ENCODE measurements at regions not wholly inside any gene's neighbourhood (a gene's known extent, or its start where the extent isn't known, plus 50 kb on each side); places are given as distances from the start of the nearest gene placed in this dataset.

DNA sequence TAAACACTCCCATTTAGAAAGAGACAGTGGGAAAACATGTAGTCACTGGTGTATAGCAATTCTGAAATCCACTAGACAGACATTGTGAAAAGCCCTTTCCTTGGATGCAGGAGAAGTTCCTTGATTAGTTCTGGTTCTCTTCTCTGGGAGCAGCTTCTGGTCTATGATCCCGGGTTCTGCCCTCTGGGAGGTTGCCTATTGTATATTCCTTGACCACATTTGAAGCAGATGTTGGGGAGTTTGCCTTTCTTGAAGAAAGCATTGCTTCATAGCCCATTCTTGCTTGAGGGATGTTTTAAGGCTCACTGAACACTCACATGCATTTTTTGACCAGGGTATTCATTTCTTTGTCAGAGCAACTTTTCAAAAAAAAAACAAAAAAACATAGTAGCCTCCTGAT is 211.9 kb downstream of the NDFIP2 start:
- intact Hi-C loops (cut with DNase I), result no loop called here
- H3K27ac ChIP-seq (replicated peaks in 1 of 4), result no peak overlapping the region
- 63% methylated on average over 1 of the region's 1 CpG for WGBS

DNA sequence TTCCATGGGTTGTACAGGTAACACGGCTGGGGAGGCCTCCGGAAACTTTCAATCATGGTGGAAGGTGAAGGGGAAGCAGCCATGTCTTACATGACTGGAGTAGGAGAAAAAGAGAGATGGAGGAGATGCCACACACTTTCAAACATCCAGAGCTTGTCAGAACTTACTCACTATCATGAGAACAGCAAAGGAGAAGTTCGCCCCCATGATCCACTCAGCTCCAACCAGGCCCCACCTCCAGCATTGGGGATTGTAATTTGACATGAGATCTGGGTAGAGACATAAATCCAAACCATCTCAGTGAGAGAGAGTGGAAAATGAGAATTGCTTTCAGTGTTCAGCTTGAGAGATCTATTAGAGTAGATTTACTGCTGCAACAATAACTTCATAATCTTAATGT is 210.9 kb downstream of the NDFIP2 start:
- intact Hi-C loops (cut with DNase I), result no loop called here
- WGBS, result 94% methylated on average over 3 of the region's 3 CpGs
- DNase-seq (ENCODE audit: extremely low spot score), result no peak
- Histone ChIP-seq H3K27ac (replicated peaks in 1 of 4) (no peak overlapping the region), H3K9me3 (no peaks in the 10 kb centered on the region), H3K36me3 (no peaks in the 10 kb centered on the region), H3K4me1 (no peaks in the 10 kb centered on the region), H3K4me3 (no peak overlapping the region), H3K27me3 (no peaks in the 10 kb centered on the region)
- TF ChIP-seq POLR2A (IDR thresholded peaks at IDR 0.05; ENCODE audit: low read depth), result no peak
- no peak for TF ChIP-seq POLR2AphosphoS5 (IDR thresholded peaks at IDR 0.05)
- TF ChIP-seq, protein P1, sequence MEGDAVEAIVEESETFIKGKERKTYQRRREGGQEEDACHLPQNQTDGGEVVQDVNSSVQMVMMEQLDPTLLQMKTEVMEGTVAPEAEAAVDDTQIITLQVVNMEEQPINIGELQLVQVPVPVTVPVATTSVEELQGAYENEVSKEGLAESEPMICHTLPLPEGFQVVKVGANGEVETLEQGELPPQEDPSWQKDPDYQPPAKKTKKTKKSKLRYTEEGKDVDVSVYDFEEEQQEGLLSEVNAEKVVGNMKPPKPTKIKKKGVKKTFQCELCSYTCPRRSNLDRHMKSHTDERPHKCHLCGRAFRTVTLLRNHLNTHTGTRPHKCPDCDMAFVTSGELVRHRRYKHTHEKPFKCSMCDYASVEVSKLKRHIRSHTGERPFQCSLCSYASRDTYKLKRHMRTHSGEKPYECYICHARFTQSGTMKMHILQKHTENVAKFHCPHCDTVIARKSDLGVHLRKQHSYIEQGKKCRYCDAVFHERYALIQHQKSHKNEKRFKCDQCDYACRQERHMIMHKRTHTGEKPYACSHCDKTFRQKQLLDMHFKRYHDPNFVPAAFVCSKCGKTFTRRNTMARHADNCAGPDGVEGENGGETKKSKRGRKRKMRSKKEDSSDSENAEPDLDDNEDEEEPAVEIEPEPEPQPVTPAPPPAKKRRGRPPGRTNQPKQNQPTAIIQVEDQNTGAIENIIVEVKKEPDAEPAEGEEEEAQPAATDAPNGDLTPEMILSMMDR (IDR thresholded peaks at IDR 0.05), result no peak
- no peak for TF ChIP-seq EP300 (IDR thresholded peaks at IDR 0.05)

More for the DNA sequence above, 211.9 kb downstream of the NDFIP2 start:
- Histone ChIP-seq H3K27me3 (no peaks in the 10 kb centered on the region), H3K4me1 (no peaks in the 10 kb centered on the region), H3K36me3 (no peaks in the 10 kb centered on the region), H3K9me3 (no peaks in the 10 kb centered on the region), H3K4me3 (no peak overlapping the region)
- no peak for DNase-seq (ENCODE audit: extremely low spot score)
- no peak for TF ChIP-seq EP300 (IDR thresholded peaks at IDR 0.05)
- TF ChIP-seq POLR2A (IDR thresholded peaks at IDR 0.05; ENCODE audit: low read depth), result no peak
- TF ChIP-seq POLR2AphosphoS5 (IDR thresholded peaks at IDR 0.05), result no peak
- TF ChIP-seq, protein P1 (IDR thresholded peaks at IDR 0.05), result no peak

DNA sequence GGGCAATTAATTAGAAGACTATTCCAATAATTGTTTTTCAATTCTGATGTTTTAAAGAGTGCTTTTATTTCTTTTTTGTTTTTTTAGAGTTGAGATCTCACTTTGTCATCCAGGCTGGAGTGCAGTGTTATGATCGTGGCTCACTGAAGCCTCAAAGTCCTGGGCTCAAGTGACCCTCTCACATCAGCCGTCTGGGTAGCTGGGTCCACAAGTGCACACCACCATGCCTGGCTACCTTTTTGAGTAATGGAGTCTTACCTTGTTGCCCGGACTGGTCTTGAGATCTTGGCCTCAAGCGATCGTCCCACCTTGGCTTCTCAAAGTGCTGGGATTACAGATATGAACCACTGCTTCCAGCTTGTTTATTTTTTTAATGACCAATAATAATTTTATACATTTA is 207.8 kb downstream of the NDFIP2 start:
- intact Hi-C loops (cut with DNase I), result no loop called here
- H3K36me3 ChIP-seq, result no peaks in the 10 kb centered on the region
- WGBS, result 95% methylated on average over 5 of the region's 5 CpGs

DNA sequence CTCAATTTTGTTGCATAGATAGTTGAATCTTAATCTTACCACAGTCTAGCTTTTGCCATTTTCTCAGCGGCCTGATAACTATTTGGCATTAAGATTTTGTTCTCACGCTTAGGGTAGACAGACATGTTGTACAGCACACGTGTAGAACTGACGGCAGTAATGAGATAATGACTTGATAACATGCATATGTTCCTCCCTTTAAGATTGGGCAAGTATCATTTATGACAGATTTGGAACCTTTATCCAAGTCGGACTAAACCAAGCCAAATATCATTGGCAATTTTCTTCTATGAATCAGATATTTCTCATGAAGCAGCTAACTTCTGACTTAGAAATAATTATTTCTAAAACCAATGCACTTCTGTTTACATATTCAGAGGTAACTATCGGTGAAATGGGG is 205.5 kb downstream of the NDFIP2 start:
- H3K36me3 ChIP-seq, result no peaks in the 10 kb centered on the region
- TF ChIP-seq EP300 (IDR thresholded peaks at IDR 0.05), result no peak
- TF ChIP-seq POLR2A (IDR thresholded peaks at IDR 0.05; ENCODE audit: low read depth), result no peak
- TF ChIP-seq POLR2AphosphoS5 (IDR thresholded peaks at IDR 0.05), result no peak
- TF ChIP-seq, protein P1 (IDR thresholded peaks at IDR 0.05), result no peak

More for the DNA sequence above, 207.8 kb downstream of the NDFIP2 start:
- no peak for TF ChIP-seq POLR2A (IDR thresholded peaks at IDR 0.05; ENCODE audit: low read depth)
- H3K4me1 ChIP-seq, result no peaks in the 10 kb centered on the region
- no peak overlapping the region for H3K27ac ChIP-seq (replicated peaks in 1 of 4)
- no peak overlapping the region for H3K4me3 ChIP-seq
- no peaks in the 10 kb centered on the region for H3K9me3 ChIP-seq
- DNase-seq (ENCODE audit: extremely low spot score), result no peak
- H3K27me3 ChIP-seq, result no peaks in the 10 kb centered on the region

DNA sequence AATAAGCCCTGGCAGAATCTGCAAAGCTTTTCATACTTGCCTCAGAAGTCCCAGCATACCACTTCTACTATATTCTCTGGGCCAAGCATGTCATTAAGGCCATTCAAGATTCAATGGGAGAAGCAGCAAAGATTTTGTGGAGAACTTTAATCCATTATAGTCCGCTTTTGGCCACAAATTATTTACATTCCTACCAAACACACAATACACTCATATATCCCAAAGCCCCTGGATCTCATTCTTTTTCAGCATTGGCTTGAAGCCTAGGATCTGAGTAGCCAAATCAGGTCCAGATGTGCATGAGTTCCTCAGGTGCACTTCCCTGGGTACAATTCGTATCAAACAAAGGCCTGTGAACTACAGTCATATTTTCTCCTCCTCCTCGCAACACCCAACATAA is 203.4 kb downstream of the NDFIP2 start:
- TF ChIP-seq POLR2A (IDR thresholded peaks at IDR 0.05; ENCODE audit: low read depth), result no peak
- TF ChIP-seq POLR2AphosphoS5 (IDR thresholded peaks at IDR 0.05), result no peak
- TF ChIP-seq EP300 (IDR thresholded peaks at IDR 0.05), result no peak
- TF ChIP-seq, protein P1 (IDR thresholded peaks at IDR 0.05), result no peak
- Histone ChIP-seq H3K9me3 (peaks cover 0 to 7% (median 0%) of the 10 kb centered on the region in 4 donors), H3K27ac (replicated peaks in 1 of 4) (no peak overlapping the region), H3K4me3 (no peak overlapping the region), H3K36me3 (no peaks in the 10 kb centered on the region), H3K27me3 (no peaks in the 10 kb centered on the region), H3K4me1 (no peaks in the 10 kb centered on the region)
- no peak for DNase-seq (ENCODE audit: extremely low spot score)
- intact Hi-C loops (cut with DNase I), result no loop called here
- 98% methylated on average over 3 of the region's 3 CpGs for WGBS

More for the DNA sequence above, 205.5 kb downstream of the NDFIP2 start:
- Histone ChIP-seq H3K9me3 (peaks cover 0 to 7% (median 0%) of the 10 kb centered on the region in 4 donors), H3K27ac (replicated peaks in 1 of 4) (no peak overlapping the region), H3K4me1 (no peaks in the 10 kb centered on the region), H3K27me3 (no peaks in the 10 kb centered on the region), H3K4me3 (no peak overlapping the region)
- 69% methylated on average over 6 of the region's 6 CpGs for WGBS
- no peak for DNase-seq (ENCODE audit: extremely low spot score)
- intact Hi-C loops (cut with DNase I), result no loop called here

All from esophagus muscularis mucosa (tissue), 4 donors.